Upper lobe of right lung (tissue), 1 donor: ENCODE measurements at regions not wholly inside any gene's neighbourhood (a gene's known extent, or its start where the extent isn't known, plus 50 kb on each side); places are given as distances from the start of the nearest gene placed in this dataset.
"Not testable (repeated sequence)": the region's sequence is repeated elsewhere in the genome, so short reads cannot be mapped to it uniquely, and the experiment has no call there.

Experiments used
- ATAC-seq: fragments of 200-7000 bp; cut with Tn5 transposase; one replicate; pipeline ENCODE4 v1.9.1; 2020; ENCODE audit warnings: mild to moderate bottlenecking, moderate library complexity
- DNase-seq: peaks from one replicate; pipeline ENCODE4 v3.0.0-alpha.2; 2020
- H3K27ac ChIP-seq: fragments of 200-600 bp; one replicate; pipeline ENCODE4 v1.8.0; 2022
- H3K27me3 ChIP-seq: fragments of 200-600 bp; one replicate; pipeline ENCODE4 v1.8.0; 2022; ENCODE audit warnings: mild to moderate bottlenecking
- H3K36me3 ChIP-seq: fragments of 200-600 bp; one replicate; pipeline ENCODE4 v1.8.0; 2022
- H3K4me1 ChIP-seq: fragments of 200-600 bp; one replicate; pipeline ENCODE4 v1.8.0; 2022
- H3K4me3 ChIP-seq: fragments of 200-600 bp; one replicate; pipeline ENCODE4 v1.8.0; 2022; ENCODE audit warnings: mild to moderate bottlenecking
- H3K9me3 ChIP-seq: fragments of 200-600 bp; one replicate; pipeline ENCODE4 v1.8.0; 2022
- intact Hi-C: fragments of 100-400 bp; cut with DNase I; formaldehyde crosslinking; loops from one replicate; pipeline ENCODE4 v1.11.0; 2022
- TF ChIP-seq, protein P1 (sequence below): fragments of 200-600 bp; IDR thresholded peaks from one replicate; pipeline ENCODE4 v1.8.0; 2022; ENCODE audit warnings: antibody characterized with exemption
- donor health status: DM: no; HTN: yes; CAD: no; lungs with severe emphysema.

- H3K4me3 ChIP-seq, DNase-seq, H3K36me3 ChIP-seq, ATAC-seq, H3K27me3 ChIP-seq, H3K4me1 ChIP-seq, H3K9me3 ChIP-seq, intact Hi-C loops, H3K27ac ChIP-seq: not testable (repeated sequence)
Measured at GRCh38 chrX:90848595-90848994, 586.0 kb upstream of the PABPC5 start.

- TF ChIP-seq, protein P1, sequence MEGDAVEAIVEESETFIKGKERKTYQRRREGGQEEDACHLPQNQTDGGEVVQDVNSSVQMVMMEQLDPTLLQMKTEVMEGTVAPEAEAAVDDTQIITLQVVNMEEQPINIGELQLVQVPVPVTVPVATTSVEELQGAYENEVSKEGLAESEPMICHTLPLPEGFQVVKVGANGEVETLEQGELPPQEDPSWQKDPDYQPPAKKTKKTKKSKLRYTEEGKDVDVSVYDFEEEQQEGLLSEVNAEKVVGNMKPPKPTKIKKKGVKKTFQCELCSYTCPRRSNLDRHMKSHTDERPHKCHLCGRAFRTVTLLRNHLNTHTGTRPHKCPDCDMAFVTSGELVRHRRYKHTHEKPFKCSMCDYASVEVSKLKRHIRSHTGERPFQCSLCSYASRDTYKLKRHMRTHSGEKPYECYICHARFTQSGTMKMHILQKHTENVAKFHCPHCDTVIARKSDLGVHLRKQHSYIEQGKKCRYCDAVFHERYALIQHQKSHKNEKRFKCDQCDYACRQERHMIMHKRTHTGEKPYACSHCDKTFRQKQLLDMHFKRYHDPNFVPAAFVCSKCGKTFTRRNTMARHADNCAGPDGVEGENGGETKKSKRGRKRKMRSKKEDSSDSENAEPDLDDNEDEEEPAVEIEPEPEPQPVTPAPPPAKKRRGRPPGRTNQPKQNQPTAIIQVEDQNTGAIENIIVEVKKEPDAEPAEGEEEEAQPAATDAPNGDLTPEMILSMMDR: no peak
Measured at GRCh38 chrX:90883479-90883878, 551.2 kb upstream of the PABPC5 start.

DNA sequence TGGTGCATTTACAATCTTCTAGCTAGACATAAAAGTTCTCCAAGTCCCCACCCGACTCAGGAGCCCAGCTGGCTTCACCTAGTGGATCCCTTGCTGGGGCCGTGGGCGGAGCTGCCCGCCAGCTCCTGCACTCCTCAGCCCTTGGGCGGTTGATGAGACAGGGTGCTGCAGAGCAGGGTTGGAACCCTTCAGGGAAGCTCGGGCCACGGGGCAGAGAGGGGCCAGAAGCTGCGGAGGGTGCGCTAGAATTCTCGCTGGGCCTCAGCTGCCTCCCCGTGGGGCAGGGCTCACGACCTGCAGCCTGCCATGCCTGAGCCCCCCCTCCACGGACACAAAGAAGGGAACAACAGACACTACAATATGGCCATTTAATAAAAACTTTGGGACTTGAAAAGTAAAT, 519.8 kb upstream of the PABPC5 start:
- H3K27ac ChIP-seq, H3K4me1 ChIP-seq, intact Hi-C loops, ATAC-seq, H3K9me3 ChIP-seq, H3K4me3 ChIP-seq, H3K36me3 ChIP-seq, DNase-seq, H3K27me3 ChIP-seq: not testable (repeated sequence)

More at GRCh38 chrX:90883479-90883878, 551.2 kb upstream of the PABPC5 start:
- no peak overlapping the region for H3K4me3 ChIP-seq
- H3K27ac ChIP-seq: no peak overlapping the region
- DNase-seq (no peak), ATAC-seq (no peak)
- H3K9me3 ChIP-seq: no peaks in the 10 kb centered on the region
- H3K36me3 ChIP-seq: no peaks in the 10 kb centered on the region
- H3K4me1 ChIP-seq: no peaks in the 10 kb centered on the region
- intact Hi-C loops: no loop called here
- H3K27me3 ChIP-seq: no peaks in the 10 kb centered on the region

GRCh38 chrX:90946870-90947269, 487.8 kb upstream of the PABPC5 start:
- H3K36me3 ChIP-seq, ATAC-seq, H3K4me3 ChIP-seq, H3K9me3 ChIP-seq, H3K27ac ChIP-seq, H3K27me3 ChIP-seq, DNase-seq, H3K4me1 ChIP-seq, intact Hi-C loops: not testable (repeated sequence)

DNA sequence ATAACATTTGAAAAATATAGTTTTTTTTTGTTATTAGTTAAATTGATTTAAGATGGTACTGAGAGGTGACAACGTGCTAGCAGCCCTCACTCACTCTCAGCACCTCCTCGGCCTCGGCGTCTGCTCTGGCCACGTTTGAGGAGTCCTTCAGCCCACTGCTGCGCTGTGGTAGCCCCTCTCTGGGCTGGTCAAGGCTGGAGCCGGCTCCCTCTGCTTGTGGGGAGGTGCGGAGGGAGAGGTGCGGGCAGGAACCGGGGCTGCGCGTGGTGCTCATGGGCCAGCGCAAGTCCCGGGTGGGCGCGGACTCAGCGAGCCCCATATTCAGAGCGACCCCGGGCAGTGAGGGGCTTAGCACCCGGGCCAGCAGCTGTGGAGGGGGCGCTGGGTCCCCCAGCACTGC, 439.4 kb upstream of the PABPC5 start:
- ATAC-seq, H3K27me3 ChIP-seq, H3K4me1 ChIP-seq, H3K4me3 ChIP-seq, DNase-seq, intact Hi-C loops, H3K9me3 ChIP-seq, H3K27ac ChIP-seq, H3K36me3 ChIP-seq: not testable (repeated sequence)

DNA sequence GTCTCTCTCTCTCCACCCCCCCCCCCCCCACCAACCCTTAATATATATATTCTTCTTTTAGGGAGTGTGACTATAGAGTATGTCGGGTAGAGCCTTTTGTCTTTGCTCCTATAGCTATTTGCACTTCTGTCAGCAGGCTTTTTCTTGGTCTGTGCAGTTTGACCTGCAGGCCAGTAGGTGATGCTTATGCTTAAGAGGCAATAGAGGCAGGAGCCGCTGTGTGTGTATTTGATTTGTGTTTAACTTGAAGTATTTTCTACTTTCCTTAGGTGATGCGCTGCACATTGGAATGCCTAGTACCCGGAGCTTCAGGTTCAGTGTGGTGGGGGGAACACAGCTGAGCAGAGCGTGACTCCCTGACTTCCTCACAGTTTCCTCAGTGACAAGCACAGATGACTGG, 416.5 kb upstream of the PABPC5 start:
- not testable (repeated sequence) for H3K36me3 ChIP-seq, H3K4me3 ChIP-seq

GRCh38 chrX:91039777-91040176, 394.9 kb upstream of the PABPC5 start:
- DNase-seq: no peak
- peak; percentile 52 for ATAC-seq

More for the DNA sequence above, 416.5 kb upstream of the PABPC5 start:
- H3K4me1 ChIP-seq, H3K27me3 ChIP-seq, DNase-seq, intact Hi-C loops, H3K9me3 ChIP-seq, H3K27ac ChIP-seq, ATAC-seq: not testable (repeated sequence)

DNA sequence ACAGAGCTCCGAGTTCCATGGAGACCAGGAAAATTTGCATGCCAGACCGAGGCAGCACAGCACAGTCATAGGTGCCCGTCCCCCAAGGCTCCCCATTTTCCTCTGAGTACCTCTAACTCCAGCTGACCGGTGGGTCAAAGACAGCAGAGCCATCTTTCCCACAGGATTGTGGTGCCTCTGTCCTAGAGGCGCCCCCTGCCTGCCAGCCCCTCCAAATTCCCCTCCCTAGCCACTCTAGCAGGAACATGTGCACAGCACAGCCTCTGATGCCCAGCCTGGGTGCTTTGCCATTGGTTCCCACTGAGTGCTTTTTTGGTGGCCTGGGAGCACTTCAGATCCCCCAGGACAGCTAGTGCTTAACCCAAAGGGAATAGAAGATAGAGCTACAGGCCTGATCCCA, 368.5 kb upstream of the PABPC5 start:
- no peaks in the 10 kb centered on the region for H3K4me1 ChIP-seq
- no peak overlapping the region for H3K27ac ChIP-seq
- H3K4me3 ChIP-seq: no peak overlapping the region
- TF ChIP-seq, protein P1: no peak
- intact Hi-C loops: no loop called here
- no peak for DNase-seq
- H3K27me3 ChIP-seq: no peaks in the 10 kb centered on the region
- H3K36me3 ChIP-seq: no peaks in the 10 kb centered on the region
- ATAC-seq: no peak
- no peaks in the 10 kb centered on the region for H3K9me3 ChIP-seq

More at GRCh38 chrX:91039777-91040176, 394.9 kb upstream of the PABPC5 start:
- Histone ChIP-seq H3K4me3 (no peak overlapping the region), H3K27me3 (no peaks in the 10 kb centered on the region), H3K36me3 (no peaks in the 10 kb centered on the region), H3K4me1 (no peaks in the 10 kb centered on the region), H3K27ac (no peak overlapping the region), H3K9me3 (no peaks in the 10 kb centered on the region)
- TF ChIP-seq, protein P1: no peak
- intact Hi-C loops: no loop called here
